ENCODE measurements at regions not wholly inside any gene's neighbourhood (a gene's known extent, or its start where the extent isn't known, plus 50 kb on each side); places are given as distances from the start of the nearest gene placed in this dataset.

DNA sequence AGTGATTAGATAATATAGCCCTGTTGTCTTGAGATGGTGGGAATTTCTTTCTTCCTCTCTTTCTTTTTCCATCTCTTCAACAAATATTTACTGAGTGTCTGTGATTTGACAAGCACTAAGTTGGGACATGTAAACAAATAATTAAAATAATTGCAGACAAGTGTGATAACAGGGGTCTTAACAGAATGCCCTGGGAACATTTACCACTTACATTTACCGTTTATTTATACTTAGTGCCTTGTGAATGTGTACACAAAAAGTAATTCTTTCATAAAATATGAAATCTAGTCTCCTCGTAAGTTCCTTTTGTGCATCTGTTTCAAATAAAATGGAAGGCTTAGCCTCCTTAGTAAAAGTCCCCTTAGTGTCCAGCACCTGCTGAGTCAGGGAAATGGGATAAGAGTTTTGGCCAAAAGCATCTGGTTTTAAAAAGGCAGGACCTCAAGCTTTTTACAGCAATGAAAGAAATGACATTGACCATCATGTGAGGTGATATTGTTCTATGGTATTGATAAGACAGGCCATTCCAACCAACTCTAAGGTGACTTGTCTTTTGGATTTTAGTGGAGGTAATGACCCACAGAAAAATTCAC, 188.2 kb downstream of the HS3ST3B1 start:
- TF ChIP-seq POLR2A (conservative IDR thresholded peaks at IDR 0.05) (no peak), PML (IDR thresholded peaks at IDR 0.05; ENCODE audit: low read length) (no peak), ZNF24 (IDR thresholded peaks at IDR 0.05) (no peak), GMEB1 (CRISPR knock-in tag; IDR thresholded peaks at IDR 0.05) (no peak), E2F1 (CRISPR knock-in tag; IDR thresholded peaks at IDR 0.05) (no peak)
